K562 (cell line): ENCODE measurements at regions not wholly inside any gene's neighbourhood (a gene's known extent, or its start where the extent isn't known, plus 50 kb on each side); places are given as distances from the start of the nearest gene placed in this dataset.

Experiments used
- ATAC-seq: fragments of 200-7000 bp; cut with Tn5 transposase; 3 replicates; pipeline ENCODE4 v1.9.1; 2020; ENCODE audit warnings: moderate library complexity
- BruUV-seq: library from RNA; stranded (reverse); fragments of 400-500 nt; replicated peaks from 2 replicates; lab custom pipeline; 2021; lab: Mats Ljungman, UMichigan
- CTCF ChIA-PET: fragments of 300-600 bp; formaldehyde crosslinking; extraction: SDS; loops from one replicate; lab custom pipeline; 2021; ENCODE audit warnings: low intra/inter-chr PET ratio; lab: Yijun Ruan, JAX
- POLR2A ChIA-PET: fragments of 300-600, 350-650 bp; sonication (Branson Sonifier 250); formaldehyde crosslinking; extraction: SDS; loops from one replicate; lab custom pipeline; 2021; ENCODE audit warnings: antibody characterized with exemption, inconsistent platforms; lab: Yijun Ruan, JAX
- DNase-seq, 4 experiments: peaks; one replicate each; pipeline versions ENCODE4 v3.0.0 to v3.0.0-alpha.2; 2011 to 2018; ENCODE audit warnings: low spot score in 3 of 4, mixed read lengths in 3 of 4; ENCODE audit errors: extremely low read depth in 1 of 4
- FAIRE-seq: peaks from 2 replicates; lab custom pipeline; 2011; peaks lifted over from hg19 to GRCh38; lab: Jason Lieb, UNC
- H2AFZ ChIP-seq: 2 replicates; pipeline ENCODE4 v1.6.0; 2011; ENCODE audit warnings: low read depth, low read length, control low read depth, inconsistent platforms
- H3K27ac ChIP-seq: fragments of 200-600 bp; 3 replicates; pipeline ENCODE4 v1.8.0; 2011; ENCODE audit warnings: low read depth, mild to moderate bottlenecking, control low read depth, inconsistent platforms, low read length, moderate library complexity, mixed read lengths; ENCODE audit errors: extremely low read depth
- H3K27me3 ChIP-seq, 2 experiments: fragments of 300-600 bp in 1 of 2; 2 replicates in 1 of 2; 3 replicates in 1 of 2; pipeline versions ENCODE4 v1.6.0 to v1.8.0; 2011; ENCODE audit warnings: inconsistent platforms in 2 of 2, low read length in 2 of 2, mild to moderate bottlenecking in 1 of 2, mixed read lengths in 1 of 2, moderate library complexity in 1 of 2; ENCODE audit not compliant: control insufficient read depth in 2 of 2, insufficient read depth in 2 of 2
- H3K36me3 ChIP-seq: fragments of 300-600 bp; 3 replicates; pipeline ENCODE4 v1.8.0; 2011; ENCODE audit warnings: mild to moderate bottlenecking, low read length, inconsistent platforms; ENCODE audit not compliant: control insufficient read depth, insufficient read depth
- H3K4me1 ChIP-seq, 2 experiments: fragments of 200-600 bp in 1 of 2; replicated peaks in 1 of 2; 2 replicates in 1 of 2; 3 replicates in 1 of 2; pipeline versions ENCODE4 v1.5.1 to v1.8.0; 2011; ENCODE audit warnings: inconsistent platforms in 2 of 2, low read length in 2 of 2, mild to moderate bottlenecking in 1 of 2, mixed read lengths in 1 of 2, moderate library complexity in 1 of 2; ENCODE audit not compliant: control insufficient read depth in 2 of 2, insufficient read depth in 2 of 2
- H3K4me2 ChIP-seq: 2 replicates; pipeline ENCODE4 v1.6.1; 2011; ENCODE audit warnings: low read length, control low read depth, inconsistent platforms, mixed read lengths; ENCODE audit not compliant: insufficient read depth
- H3K4me3 ChIP-seq: fragments of 200-600 bp; sonication (generic), shearing (Covaris generic); 2 replicates; pipeline ENCODE4 v1.5.1; 2016; ENCODE audit warnings: control low read depth, inconsistent platforms
- H3K79me2 ChIP-seq: fragments of 200-600 bp; 3 replicates; pipeline ENCODE4 v1.8.0; 2011; ENCODE audit warnings: low read length, inconsistent platforms; ENCODE audit not compliant: control insufficient read depth, insufficient read depth
- H3K9ac ChIP-seq, 2 experiments: 2 replicates each; pipeline versions ENCODE4 v1.6.0 to v1.6.1; 2011; ENCODE audit warnings: low read depth in 2 of 2, low read length in 2 of 2, control low read depth in 1 of 2, inconsistent platforms in 1 of 2, mild to moderate bottlenecking in 1 of 2, mixed read lengths in 1 of 2; ENCODE audit not compliant: insufficient read depth in 1 of 2
- H3K9me1 ChIP-seq: one replicate; pipeline ENCODE4 v1.6.0; 2011; ENCODE audit warnings: inconsistent platforms, mild to moderate bottlenecking, low read length, moderate library complexity; ENCODE audit not compliant: control insufficient read depth, insufficient read depth
- H3K9me3 ChIP-seq: replicated peaks from 2 replicates; pipeline ENCODE4 v1.5.1; 2011; ENCODE audit warnings: low read depth, low read length, inconsistent platforms; ENCODE audit not compliant: control insufficient read depth, insufficient read depth
- H4K20me1 ChIP-seq: replicated peaks from 2 replicates; pipeline ENCODE4 v1.6.1; 2011; ENCODE audit warnings: low read length, inconsistent platforms, mixed read lengths; ENCODE audit not compliant: control insufficient read depth, insufficient read depth
- CBX8 ChIP-seq: fragments of 200-600 bp; sonication (generic); IDR thresholded peaks from 2 replicates; pipeline ENCODE4 v1.6.1; 2012; ENCODE audit warnings: borderline replicate concordance, mixed run types, low read depth, mild to moderate bottlenecking, moderate library complexity, mixed read lengths, low read length, control low read depth, inconsistent platforms; ENCODE audit not compliant: poor library complexity, severe bottlenecking; ENCODE audit errors: extremely low read depth
- CCAR2 ChIP-seq: fragments of 200-400 bp; formaldehyde crosslinking; IDR thresholded peaks from 2 replicates; pipeline ENCODE4 v1.6.1; 2017; ENCODE audit warnings: mild to moderate bottlenecking, low read depth, low read length
- NFXL1 ChIP-seq: fragments of 450-650 bp; formaldehyde crosslinking; IDR thresholded peaks from 2 replicates; pipeline ENCODE4 v1.4.0; 2021; ENCODE audit warnings: mild to moderate bottlenecking
- NR3C1 ChIP-seq: sonication (generic); formaldehyde crosslinking; IDR thresholded peaks from 2 replicates; pipeline ENCODE4 v1.8.1; 2022; ENCODE audit warnings: missing genetic modification reagents
- POLR2A ChIP-seq: fragments of 450-650 bp; conservative IDR thresholded peaks from 2 replicates; pipeline ENCODE4 v1.6.1; 2016
- PTBP1 ChIP-seq: fragments of 200-400 bp; formaldehyde crosslinking; IDR thresholded peaks from 2 replicates; pipeline ENCODE4 v1.6.1; 2017; ENCODE audit warnings: low read depth, low read length
- ZNF316 ChIP-seq: fragments of 450-650 bp; IDR thresholded peaks from 2 replicates; pipeline ENCODE4 v1.6.1; 2016
- ZNF324 ChIP-seq: fragments of 250-450 bp; sonication (Bioruptor Pico); IDR thresholded peaks from 2 replicates; pipeline ENCODE4 v1.4.0; 2020; ENCODE audit warnings: mild to moderate bottlenecking
- ZNF431 ChIP-seq: sonication (generic); formaldehyde crosslinking; IDR thresholded peaks from 2 replicates; pipeline ENCODE4 v1.8.0; 2022; ENCODE audit warnings: mild to moderate bottlenecking, missing genetic modification reagents
- ZNF75A ChIP-seq: fragments of 450-650 bp; formaldehyde crosslinking; IDR thresholded peaks from 2 replicates; pipeline ENCODE4 v1.4.0; 2020; ENCODE audit warnings: mild to moderate bottlenecking
- ZZZ3 ChIP-seq: fragments of 450-650 bp; IDR thresholded peaks from 2 replicates; pipeline ENCODE4 v1.6.1; 2016; ENCODE audit warnings: antibody characterized with exemption, mild to moderate bottlenecking, moderate library complexity
- WGBS: fragments of 100-300 bp; shearing (Covaris generic); methylation state at CpG from one replicate; pipeline ENCODE4 v1.1.6; 2016; ENCODE audit warnings: low coverage, mixed read lengths; ENCODE audit not compliant: insufficient coverage; ENCODE audit errors: missing lambda C conversion rate; 5-methylcytosine and 5-hydroxymethylcytosine counted together
- in situ Hi-C: fragments of 300-500 bp; cut with MboI; formaldehyde crosslinking; loops from 4 replicates; pipeline ENCODE4 v1.15.0; 2018; ENCODE audit warnings: inconsistent platforms, mixed read lengths
- intact Hi-C: fragments of 100-400 bp; cut with micrococcal nuclease; formaldehyde crosslinking; loops from 2 replicates; pipeline ENCODE4 v1.14.2; 2022
- TF ChIP-seq, protein P1 (sequence below), 2 experiments: fragments of 150-350 bp in 1 of 2; IDR thresholded peaks; 2 replicates each; pipeline ENCODE4 v1.6.1; 2012 to 2016; ENCODE audit warnings: low read depth in 2 of 2, low read length in 2 of 2, mild to moderate bottlenecking in 1 of 2, moderate library complexity in 1 of 2
- TF ChIP-seq, protein P2 (sequence below): sonication (generic); IDR thresholded peaks from 2 replicates; pipeline ENCODE4 v1.6.1; 2016
- TF ChIP-seq, protein P3 (sequence below), 2 experiments: fragments of 450-650 bp; IDR thresholded peaks; 2 replicates each; pipeline ENCODE4 v1.6.1; 2016
- TF ChIP-seq, protein P4 (sequence below): fragments of 450-650 bp; formaldehyde crosslinking; IDR thresholded peaks from 2 replicates; pipeline ENCODE4 v1.4.0; 2020; ENCODE audit warnings: mild to moderate bottlenecking, mixed read lengths

DNA sequence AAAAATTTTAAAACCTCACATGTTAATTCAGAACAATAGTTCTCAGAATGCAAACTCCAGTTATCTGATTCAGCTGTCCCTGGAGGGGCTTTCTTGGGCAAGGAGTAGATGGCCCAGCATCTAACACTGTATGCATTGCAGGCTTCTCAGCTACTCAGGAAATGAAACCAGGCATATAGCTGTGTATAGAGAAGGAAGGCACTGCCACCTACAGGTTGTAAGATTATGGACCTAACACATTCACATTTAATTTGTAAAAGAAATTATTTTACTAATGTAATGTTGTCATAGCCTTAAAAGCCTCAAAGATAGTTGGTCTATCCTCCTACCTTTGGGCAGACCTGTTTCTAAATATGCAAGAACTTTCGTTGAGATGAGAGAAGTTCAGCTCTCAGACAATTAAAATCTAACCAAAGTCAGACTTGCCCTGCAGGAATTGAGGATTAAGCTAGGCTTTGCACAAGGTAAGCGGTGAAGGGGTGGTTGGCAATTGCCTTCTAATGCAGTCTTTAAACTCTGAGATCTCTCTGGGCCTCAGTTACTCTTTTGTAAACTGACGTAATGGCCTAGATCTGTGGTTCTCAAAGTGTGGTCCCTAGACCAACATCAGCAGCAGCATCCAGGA, 132.8 kb upstream of the SLC24A5 start (continued):
- TF ChIP-seq CBX8 (no peak), ZNF75A (CRISPR knock-in tag) (no peak), ZNF316 (no peak), POLR2A (no peak)

DNA sequence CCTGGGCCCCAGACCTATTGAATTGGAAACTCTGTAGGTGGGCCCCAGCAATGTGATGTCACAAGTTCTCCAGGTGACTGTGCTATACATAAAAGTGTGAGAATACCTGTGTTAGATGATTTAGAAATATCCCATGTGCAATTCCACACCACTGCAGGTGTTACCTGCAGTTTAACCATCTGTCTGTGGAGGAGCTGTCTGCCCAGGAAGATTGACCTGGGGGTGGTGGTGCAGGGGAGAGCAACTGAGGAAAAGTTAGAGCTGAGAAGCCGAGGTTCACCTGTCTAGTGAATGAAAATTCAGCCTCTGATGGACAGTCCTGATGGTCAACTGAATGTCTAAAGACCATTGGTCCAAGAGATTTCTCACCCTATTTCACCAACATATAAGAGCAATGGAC, 132.2 kb upstream of the SLC24A5 start:
- Histone ChIP-seq H3K9me1 (no peaks in the 10 kb centered on the region), H3K9me3 (no peaks in the 10 kb centered on the region), H3K4me1 (no peaks in the 10 kb centered on the region), H3K27ac (no peak overlapping the region), H3K4me3 (no peak overlapping the region), H2AFZ (no peak overlapping the region), H3K9ac (no peak overlapping the region), H3K79me2 (no peaks in the 10 kb centered on the region), H3K36me3 (no peaks in the 10 kb centered on the region), H3K4me2 (no peak overlapping the region), H3K27me3 (no peaks in the 10 kb centered on the region), H4K20me1 (no peaks in the 10 kb centered on the region)
- 0% methylated on average over 1 of the region's 1 CpG for WGBS
- ATAC-seq (no peak), DNase-seq (no peak), FAIRE-seq (no peak)
- CTCF ChIA-PET = interaction anchor here (1.1 kb wide), 1 partner anchor 1676 kb away, joined by 3 read pairs; no protein-coding TSS in a partner anchor
- intact Hi-C loops (no loop called here), in situ Hi-C loops (no loop called here)
- no TSS peak for BruUV-seq
- POLR2A ChIA-PET = no interaction called here
- TF ChIP-seq, protein P1, sequence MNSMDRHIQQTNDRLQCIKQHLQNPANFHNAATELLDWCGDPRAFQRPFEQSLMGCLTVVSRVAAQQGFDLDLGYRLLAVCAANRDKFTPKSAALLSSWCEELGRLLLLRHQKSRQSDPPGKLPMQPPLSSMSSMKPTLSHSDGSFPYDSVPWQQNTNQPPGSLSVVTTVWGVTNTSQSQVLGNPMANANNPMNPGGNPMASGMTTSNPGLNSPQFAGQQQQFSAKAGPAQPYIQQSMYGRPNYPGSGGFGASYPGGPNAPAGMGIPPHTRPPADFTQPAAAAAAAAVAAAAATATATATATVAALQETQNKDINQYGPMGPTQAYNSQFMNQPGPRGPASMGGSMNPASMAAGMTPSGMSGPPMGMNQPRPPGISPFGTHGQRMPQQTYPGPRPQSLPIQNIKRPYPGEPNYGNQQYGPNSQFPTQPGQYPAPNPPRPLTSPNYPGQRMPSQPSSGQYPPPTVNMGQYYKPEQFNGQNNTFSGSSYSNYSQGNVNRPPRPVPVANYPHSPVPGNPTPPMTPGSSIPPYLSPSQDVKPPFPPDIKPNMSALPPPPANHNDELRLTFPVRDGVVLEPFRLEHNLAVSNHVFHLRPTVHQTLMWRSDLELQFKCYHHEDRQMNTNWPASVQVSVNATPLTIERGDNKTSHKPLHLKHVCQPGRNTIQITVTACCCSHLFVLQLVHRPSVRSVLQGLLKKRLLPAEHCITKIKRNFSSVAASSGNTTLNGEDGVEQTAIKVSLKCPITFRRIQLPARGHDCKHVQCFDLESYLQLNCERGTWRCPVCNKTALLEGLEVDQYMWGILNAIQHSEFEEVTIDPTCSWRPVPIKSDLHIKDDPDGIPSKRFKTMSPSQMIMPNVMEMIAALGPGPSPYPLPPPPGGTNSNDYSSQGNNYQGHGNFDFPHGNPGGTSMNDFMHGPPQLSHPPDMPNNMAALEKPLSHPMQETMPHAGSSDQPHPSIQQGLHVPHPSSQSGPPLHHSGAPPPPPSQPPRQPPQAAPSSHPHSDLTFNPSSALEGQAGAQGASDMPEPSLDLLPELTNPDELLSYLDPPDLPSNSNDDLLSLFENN (IDR thresholded peaks at IDR 0.05; ENCODE audit: low read depth in 2 of 2, low read length in 2 of 2) = no peak
- TF ChIP-seq NFXL1 (CRISPR knock-in tag) = no peak
- TF ChIP-seq, protein P2, sequence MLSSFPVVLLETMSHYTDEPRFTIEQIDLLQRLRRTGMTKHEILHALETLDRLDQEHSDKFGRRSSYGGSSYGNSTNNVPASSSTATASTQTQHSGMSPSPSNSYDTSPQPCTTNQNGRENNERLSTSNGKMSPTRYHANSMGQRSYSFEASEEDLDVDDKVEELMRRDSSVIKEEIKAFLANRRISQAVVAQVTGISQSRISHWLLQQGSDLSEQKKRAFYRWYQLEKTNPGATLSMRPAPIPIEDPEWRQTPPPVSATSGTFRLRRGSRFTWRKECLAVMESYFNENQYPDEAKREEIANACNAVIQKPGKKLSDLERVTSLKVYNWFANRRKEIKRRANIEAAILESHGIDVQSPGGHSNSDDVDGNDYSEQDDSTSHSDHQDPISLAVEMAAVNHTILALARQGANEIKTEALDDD = no peak
- TF ChIP-seq PTBP1 = no peak
- TF ChIP-seq, protein P3, sequence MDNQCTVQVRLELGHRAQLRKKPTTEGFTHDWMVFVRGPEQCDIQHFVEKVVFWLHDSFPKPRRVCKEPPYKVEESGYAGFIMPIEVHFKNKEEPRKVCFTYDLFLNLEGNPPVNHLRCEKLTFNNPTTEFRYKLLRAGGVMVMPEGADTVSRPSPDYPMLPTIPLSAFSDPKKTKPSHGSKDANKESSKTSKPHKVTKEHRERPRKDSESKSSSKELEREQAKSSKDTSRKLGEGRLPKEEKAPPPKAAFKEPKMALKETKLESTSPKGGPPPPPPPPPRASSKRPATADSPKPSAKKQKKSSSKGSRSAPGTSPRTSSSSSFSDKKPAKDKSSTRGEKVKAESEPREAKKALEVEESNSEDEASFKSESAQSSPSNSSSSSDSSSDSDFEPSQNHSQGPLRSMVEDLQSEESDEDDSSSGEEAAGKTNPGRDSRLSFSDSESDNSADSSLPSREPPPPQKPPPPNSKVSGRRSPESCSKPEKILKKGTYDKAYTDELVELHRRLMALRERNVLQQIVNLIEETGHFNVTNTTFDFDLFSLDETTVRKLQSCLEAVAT (IDR thresholded peaks at IDR 0.05) = no peak
- TF ChIP-seq ZZZ3 = no peak
- TF ChIP-seq NR3C1 (CRISPR knock-in tag) = no peak
- no peak for TF ChIP-seq ZNF431 (CRISPR knock-in tag)
- no peak for TF ChIP-seq ZNF324 (CRISPR knock-in tag)
- TF ChIP-seq, protein P4, sequence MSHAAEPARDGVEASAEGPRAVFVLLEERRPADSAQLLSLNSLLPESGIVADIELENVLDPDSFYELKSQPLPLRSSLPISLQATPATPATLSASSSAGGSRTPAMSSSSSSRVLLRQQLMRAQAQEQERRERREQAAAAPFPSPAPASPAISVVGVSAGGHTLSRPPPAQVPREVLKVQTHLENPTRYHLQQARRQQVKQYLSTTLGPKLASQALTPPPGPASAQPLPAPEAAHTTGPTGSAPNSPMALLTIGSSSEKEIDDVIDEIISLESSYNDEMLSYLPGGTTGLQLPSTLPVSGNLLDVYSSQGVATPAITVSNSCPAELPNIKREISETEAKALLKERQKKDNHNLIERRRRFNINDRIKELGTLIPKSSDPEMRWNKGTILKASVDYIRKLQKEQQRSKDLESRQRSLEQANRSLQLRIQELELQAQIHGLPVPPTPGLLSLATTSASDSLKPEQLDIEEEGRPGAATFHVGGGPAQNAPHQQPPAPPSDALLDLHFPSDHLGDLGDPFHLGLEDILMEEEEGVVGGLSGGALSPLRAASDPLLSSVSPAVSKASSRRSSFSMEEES (CRISPR knock-in tag) = no peak
- TF ChIP-seq CCAR2 = no peak
